ENCODE measurements at regions not wholly inside any gene's neighbourhood (a gene's known extent, or its start where the extent isn't known, plus 50 kb on each side); places are given as distances from the start of the nearest gene placed in this dataset.

DNA sequence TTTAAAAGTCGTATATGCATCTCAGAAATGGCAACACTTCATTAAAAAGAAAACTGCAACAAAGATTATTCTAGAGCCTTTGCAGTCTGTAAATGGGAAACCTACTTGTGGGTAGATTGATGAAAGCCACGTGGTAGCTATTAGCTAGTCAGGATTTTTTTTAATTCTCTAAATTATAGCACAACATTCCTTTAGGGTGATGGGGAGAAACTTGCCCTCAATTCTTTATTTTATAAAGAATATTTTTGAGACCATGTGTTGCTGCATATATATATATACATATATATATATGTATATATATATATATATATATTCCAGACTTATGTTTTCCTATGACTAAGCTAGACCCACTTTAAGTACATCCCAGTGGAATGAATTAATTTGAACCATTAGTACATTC, 118.0 kb downstream of the PPP1R3A start:
- TF ChIP-seq, protein P1, sequence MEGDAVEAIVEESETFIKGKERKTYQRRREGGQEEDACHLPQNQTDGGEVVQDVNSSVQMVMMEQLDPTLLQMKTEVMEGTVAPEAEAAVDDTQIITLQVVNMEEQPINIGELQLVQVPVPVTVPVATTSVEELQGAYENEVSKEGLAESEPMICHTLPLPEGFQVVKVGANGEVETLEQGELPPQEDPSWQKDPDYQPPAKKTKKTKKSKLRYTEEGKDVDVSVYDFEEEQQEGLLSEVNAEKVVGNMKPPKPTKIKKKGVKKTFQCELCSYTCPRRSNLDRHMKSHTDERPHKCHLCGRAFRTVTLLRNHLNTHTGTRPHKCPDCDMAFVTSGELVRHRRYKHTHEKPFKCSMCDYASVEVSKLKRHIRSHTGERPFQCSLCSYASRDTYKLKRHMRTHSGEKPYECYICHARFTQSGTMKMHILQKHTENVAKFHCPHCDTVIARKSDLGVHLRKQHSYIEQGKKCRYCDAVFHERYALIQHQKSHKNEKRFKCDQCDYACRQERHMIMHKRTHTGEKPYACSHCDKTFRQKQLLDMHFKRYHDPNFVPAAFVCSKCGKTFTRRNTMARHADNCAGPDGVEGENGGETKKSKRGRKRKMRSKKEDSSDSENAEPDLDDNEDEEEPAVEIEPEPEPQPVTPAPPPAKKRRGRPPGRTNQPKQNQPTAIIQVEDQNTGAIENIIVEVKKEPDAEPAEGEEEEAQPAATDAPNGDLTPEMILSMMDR (IDR thresholded peaks at IDR 0.05; ENCODE audit: low read depth, low read length, missing input control) = no peak
- TF ChIP-seq, protein P2, sequence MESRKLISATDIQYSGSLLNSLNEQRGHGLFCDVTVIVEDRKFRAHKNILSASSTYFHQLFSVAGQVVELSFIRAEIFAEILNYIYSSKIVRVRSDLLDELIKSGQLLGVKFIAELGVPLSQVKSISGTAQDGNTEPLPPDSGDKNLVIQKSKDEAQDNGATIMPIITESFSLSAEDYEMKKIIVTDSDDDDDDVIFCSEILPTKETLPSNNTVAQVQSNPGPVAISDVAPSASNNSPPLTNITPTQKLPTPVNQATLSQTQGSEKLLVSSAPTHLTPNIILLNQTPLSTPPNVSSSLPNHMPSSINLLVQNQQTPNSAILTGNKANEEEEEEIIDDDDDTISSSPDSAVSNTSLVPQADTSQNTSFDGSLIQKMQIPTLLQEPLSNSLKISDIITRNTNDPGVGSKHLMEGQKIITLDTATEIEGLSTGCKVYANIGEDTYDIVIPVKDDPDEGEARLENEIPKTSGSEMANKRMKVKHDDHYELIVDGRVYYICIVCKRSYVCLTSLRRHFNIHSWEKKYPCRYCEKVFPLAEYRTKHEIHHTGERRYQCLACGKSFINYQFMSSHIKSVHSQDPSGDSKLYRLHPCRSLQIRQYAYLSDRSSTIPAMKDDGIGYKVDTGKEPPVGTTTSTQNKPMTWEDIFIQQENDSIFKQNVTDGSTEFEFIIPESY (IDR thresholded peaks at IDR 0.05) = no peak
- TF ChIP-seq RXRA (IDR thresholded peaks at IDR 0.05) (no peak), GABPA (IDR thresholded peaks at IDR 0.05 in 1 of 2, conservative IDR thresholded peaks at IDR 0.05 in 1 of 2) (no peak), YY1 (IDR thresholded peaks at IDR 0.05) (no peak), JUND (IDR thresholded peaks at IDR 0.05) (no peak), SP1 (IDR thresholded peaks at IDR 0.05) (no peak)
- TF ChIP-seq, protein P3, sequence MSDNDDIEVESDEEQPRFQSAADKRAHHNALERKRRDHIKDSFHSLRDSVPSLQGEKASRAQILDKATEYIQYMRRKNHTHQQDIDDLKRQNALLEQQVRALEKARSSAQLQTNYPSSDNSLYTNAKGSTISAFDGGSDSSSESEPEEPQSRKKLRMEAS (IDR thresholded peaks at IDR 0.05) = no peak
- TF ChIP-seq, protein P4, sequence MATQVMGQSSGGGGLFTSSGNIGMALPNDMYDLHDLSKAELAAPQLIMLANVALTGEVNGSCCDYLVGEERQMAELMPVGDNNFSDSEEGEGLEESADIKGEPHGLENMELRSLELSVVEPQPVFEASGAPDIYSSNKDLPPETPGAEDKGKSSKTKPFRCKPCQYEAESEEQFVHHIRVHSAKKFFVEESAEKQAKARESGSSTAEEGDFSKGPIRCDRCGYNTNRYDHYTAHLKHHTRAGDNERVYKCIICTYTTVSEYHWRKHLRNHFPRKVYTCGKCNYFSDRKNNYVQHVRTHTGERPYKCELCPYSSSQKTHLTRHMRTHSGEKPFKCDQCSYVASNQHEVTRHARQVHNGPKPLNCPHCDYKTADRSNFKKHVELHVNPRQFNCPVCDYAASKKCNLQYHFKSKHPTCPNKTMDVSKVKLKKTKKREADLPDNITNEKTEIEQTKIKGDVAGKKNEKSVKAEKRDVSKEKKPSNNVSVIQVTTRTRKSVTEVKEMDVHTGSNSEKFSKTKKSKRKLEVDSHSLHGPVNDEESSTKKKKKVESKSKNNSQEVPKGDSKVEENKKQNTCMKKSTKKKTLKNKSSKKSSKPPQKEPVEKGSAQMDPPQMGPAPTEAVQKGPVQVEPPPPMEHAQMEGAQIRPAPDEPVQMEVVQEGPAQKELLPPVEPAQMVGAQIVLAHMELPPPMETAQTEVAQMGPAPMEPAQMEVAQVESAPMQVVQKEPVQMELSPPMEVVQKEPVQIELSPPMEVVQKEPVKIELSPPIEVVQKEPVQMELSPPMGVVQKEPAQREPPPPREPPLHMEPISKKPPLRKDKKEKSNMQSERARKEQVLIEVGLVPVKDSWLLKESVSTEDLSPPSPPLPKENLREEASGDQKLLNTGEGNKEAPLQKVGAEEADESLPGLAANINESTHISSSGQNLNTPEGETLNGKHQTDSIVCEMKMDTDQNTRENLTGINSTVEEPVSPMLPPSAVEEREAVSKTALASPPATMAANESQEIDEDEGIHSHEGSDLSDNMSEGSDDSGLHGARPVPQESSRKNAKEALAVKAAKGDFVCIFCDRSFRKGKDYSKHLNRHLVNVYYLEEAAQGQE (IDR thresholded peaks at IDR 0.05) = no peak
- TF ChIP-seq, protein P5, sequence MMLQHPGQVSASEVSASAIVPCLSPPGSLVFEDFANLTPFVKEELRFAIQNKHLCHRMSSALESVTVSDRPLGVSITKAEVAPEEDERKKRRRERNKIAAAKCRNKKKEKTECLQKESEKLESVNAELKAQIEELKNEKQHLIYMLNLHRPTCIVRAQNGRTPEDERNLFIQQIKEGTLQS (IDR thresholded peaks at IDR 0.05) = no peak

Data from liver (tissue), 3 donors.